Right atrium auricular region (tissue), 2 donors: ENCODE measurements at regions not wholly inside any gene's neighbourhood (a gene's known extent, or its start where the extent isn't known, plus 50 kb on each side); places are given as distances from the start of the nearest gene placed in this dataset.
"Not testable (repeated sequence)": the region's sequence is repeated elsewhere in the genome, so short reads cannot be mapped to it uniquely, and the experiment has no call there.

ENCODE experiments used
- DNase-seq: peaks from one replicate; pipeline ENCODE4 v3.0.0-alpha.2; 2019; ENCODE audit warnings: low spot score
- H3K27ac ChIP-seq, 2 donors: fragments of 200-600 bp; sonication (generic); 1 replicate in 1 of 2; 2 replicates in 1 of 2; pipeline ENCODE4 v1.5.1; 2016 to 2019
- H3K27me3 ChIP-seq, 2 donors: fragments of 200-600 bp; sonication (generic); one replicate each; pipeline versions ENCODE4 v1.5.1 to v1.6.0; 2017 to 2019
- H3K36me3 ChIP-seq: fragments of 200-600 bp; sonication (generic); one replicate; pipeline ENCODE4 v1.5.1; 2016
- H3K4me1 ChIP-seq, 2 donors: fragments of 200-600 bp; sonication (generic); one replicate each; pipeline versions ENCODE4 v1.5.1 to v1.6.0; 2017 to 2019
- H3K4me3 ChIP-seq, 2 donors: fragments of 200-600 bp; sonication (generic); 1 replicate in 1 of 2; 2 replicates in 1 of 2; pipeline ENCODE4 v1.5.1; 2017 to 2019; ENCODE audit warnings: mild to moderate bottlenecking in 1 of 2, moderate library complexity in 1 of 2
- H3K9me3 ChIP-seq, 2 donors: fragments of 200-600 bp; sonication (generic); one replicate each; pipeline ENCODE4 v1.5.1; 2019
- CTCF ChIP-seq, 2 donors: fragments of 200-600 bp; sonication (generic); IDR thresholded peaks; one replicate each; pipeline ENCODE4 v1.5.1; 2019; ENCODE audit warnings: antibody characterized with exemption in 2 of 2

DNA sequence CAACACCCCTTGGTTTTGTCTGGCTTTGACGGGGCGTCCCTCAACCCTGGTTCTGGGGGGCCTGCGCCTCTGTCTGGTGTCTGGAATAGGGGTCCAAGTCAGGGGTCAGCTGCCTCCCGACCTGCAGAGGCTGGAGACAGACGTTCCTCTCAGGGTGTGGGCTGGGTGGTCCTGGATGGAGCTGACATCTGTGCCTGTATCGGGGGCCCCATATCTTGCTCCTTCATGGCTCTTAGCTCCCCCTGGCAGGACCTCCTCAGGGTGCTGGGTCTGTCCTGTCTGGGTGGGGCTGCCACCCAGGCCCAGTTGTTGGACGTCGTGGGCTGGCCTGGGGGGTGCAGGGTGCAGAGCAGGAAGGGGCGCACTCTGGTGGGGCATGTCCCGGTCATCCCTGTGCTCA lies 374.8 kb downstream of the TMEM121 start:
- TF ChIP-seq CTCF (IDR thresholded peaks at IDR 0.05): no peak
- no peak for DNase-seq
- Histone ChIP-seq H3K27ac (no peak overlapping the region), H3K4me1 (no peaks in the 10 kb centered on the region), H3K27me3 (no peaks in the 10 kb centered on the region), H3K36me3 (no peaks in the 10 kb centered on the region), H3K4me3 (no peak overlapping the region), H3K9me3 (no peaks in the 10 kb centered on the region)

GRCh38 chr14:105902131-105902898 lies 375.9 kb downstream of the TMEM121 start:
- no peak for DNase-seq
- Histone ChIP-seq H3K36me3 (no peaks in the 10 kb centered on the region), H3K4me3 (no peak overlapping the region), H3K9me3 (no peaks in the 10 kb centered on the region), H3K27ac (no peak overlapping the region), H3K4me1 (no peaks in the 10 kb centered on the region), H3K27me3 (no peaks in the 10 kb centered on the region)
- no peak for TF ChIP-seq CTCF (IDR thresholded peaks at IDR 0.05)

GRCh38 chr14:105902899-105903165 lies 376.4 kb downstream of the TMEM121 start:
- not testable (repeated sequence) for H3K4me1 ChIP-seq, H3K4me3 ChIP-seq, H3K9me3 ChIP-seq, H3K27me3 ChIP-seq, H3K36me3 ChIP-seq, DNase-seq, H3K27ac ChIP-seq

DNA sequence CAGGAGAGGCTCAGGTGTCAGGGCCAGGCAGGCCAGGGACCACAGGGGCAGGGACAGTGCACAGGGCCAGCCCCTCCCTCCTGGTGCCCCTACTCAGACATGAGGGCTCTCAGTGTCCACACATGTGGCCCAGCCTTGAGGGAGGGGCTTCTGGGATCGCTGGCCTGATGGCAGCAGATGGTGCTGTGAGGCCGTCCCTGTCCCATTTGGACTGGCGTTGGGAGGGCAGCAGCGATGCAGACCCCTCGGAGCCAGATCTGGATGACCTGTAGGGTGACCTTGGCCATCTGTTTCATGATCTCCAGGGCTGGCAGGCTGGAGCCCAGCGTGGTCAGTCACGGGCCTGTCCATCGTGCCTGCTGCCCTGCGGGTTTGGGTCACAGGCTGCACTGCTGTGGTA lies 377.6 kb downstream of the TMEM121 start:
- H3K27me3 ChIP-seq: no peaks in the 10 kb centered on the region
- DNase-seq: no peak
- no peaks in the 10 kb centered on the region for H3K4me1 ChIP-seq
- no peak overlapping the region for H3K4me3 ChIP-seq
- TF ChIP-seq CTCF (IDR thresholded peaks at IDR 0.05): no peak
- H3K36me3 ChIP-seq: no peaks in the 10 kb centered on the region
- no peak overlapping the region for H3K27ac ChIP-seq
- no peaks in the 10 kb centered on the region for H3K9me3 ChIP-seq

DNA sequence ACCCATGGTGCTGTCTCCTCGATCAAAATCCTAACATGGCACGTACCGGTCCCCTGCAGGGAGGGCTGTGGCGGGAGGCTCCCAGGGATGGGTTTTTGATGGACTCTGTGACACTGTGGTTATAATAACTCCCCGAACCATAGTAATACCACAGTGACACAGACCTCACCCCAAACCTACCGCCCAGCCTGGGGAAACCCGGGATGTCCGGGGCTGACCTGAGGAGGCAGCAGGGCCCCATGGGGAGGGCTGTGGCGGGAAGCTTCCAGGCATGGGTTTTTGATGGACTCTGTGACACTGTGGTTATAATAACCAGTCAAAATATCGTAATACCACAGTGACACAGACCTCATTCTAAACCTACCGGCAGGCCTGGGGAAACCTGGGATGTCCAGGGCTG lies 378.0 kb downstream of the TMEM121 start:
- TF ChIP-seq CTCF (IDR thresholded peaks at IDR 0.05): no peak
- DNase-seq: no peak

DNA sequence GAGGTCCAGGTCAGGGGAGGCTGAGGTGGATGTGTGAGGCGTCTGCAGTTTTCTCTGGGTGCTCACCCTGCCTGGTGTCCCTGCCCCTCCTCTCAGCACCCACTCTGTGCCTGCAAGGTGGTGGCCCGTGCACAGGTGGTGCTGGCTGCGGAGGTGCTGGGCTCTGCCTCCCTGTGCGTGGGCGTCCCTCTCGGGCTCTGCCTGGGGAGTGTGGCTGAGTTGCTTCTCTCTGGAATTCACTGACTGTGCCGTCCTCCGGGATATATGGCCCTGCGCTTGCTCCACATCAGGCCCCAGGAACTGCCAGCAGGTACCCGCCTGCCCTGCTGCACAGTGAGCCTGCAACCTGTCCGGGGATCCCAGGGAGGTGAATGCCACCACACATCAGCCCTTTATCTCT lies 379.1 kb downstream of the TMEM121 start:
- Histone ChIP-seq H3K36me3 (no peaks in the 10 kb centered on the region), H3K9me3 (no peaks in the 10 kb centered on the region), H3K4me1 (no peaks in the 10 kb centered on the region), H3K4me3 (no peak overlapping the region), H3K27me3 (no peaks in the 10 kb centered on the region), H3K27ac (no peak overlapping the region)
- no peak for DNase-seq
- TF ChIP-seq CTCF (IDR thresholded peaks at IDR 0.05): no peak

More for the DNA sequence above, 378.0 kb downstream of the TMEM121 start:
- no peak overlapping the region for H3K27ac ChIP-seq
- H3K27me3 ChIP-seq: no peaks in the 10 kb centered on the region
- H3K4me3 ChIP-seq: no peak overlapping the region
- no peaks in the 10 kb centered on the region for H3K9me3 ChIP-seq
- no peaks in the 10 kb centered on the region for H3K36me3 ChIP-seq
- H3K4me1 ChIP-seq: no peaks in the 10 kb centered on the region
